Astrocyte (in vitro differentiated cells and primary cell): ENCODE measurements at regions not wholly inside any gene's neighbourhood (a gene's known extent, or its start where the extent isn't known, plus 50 kb on each side); places are given as distances from the start of the nearest gene placed in this dataset.
A peak's percentile ranks its signal among the peaks of the same experiment; 100 is the strongest.

Experiments
- DNase-seq: peaks from one replicate; pipeline ENCODE4 v3.0.0-alpha.2; 2010; ENCODE audit warnings: low read depth
- FAIRE-seq: peaks from 2 replicates; lab custom pipeline; 2011; peaks lifted over from hg19 to GRCh38; lab: Jason Lieb, UNC
- H2AFZ ChIP-seq: 2 replicates; pipeline ENCODE4 v1.6.0; 2012; ENCODE audit warnings: low read depth, low read length, inconsistent platforms
- H3K27ac ChIP-seq: 2 replicates; pipeline ENCODE4 v1.5.1; 2011; ENCODE audit warnings: low read depth, low read length, inconsistent platforms
- H3K27me3 ChIP-seq: 2 replicates; pipeline ENCODE4 v1.6.0; 2011; ENCODE audit warnings: low read length, inconsistent platforms; ENCODE audit not compliant: insufficient read depth
- H3K36me3 ChIP-seq: 2 replicates; pipeline ENCODE4 v1.5.1; 2011; ENCODE audit warnings: low read length, inconsistent platforms; ENCODE audit not compliant: insufficient read depth
- H3K4me1 ChIP-seq: 2 replicates; pipeline ENCODE4 v1.5.1; 2011; ENCODE audit warnings: low read length, inconsistent platforms; ENCODE audit not compliant: insufficient read depth
- H3K4me2 ChIP-seq: 2 replicates; pipeline ENCODE4 v1.6.0; 2012; ENCODE audit warnings: low read length, inconsistent platforms
- H3K4me3 ChIP-seq: 2 replicates; pipeline ENCODE4 v1.5.1; 2011; ENCODE audit warnings: low read depth, mild to moderate bottlenecking, low read length, inconsistent platforms; ENCODE audit not compliant: insufficient read depth
- H3K79me2 ChIP-seq: 2 replicates; pipeline ENCODE4 v1.6.0; 2012; ENCODE audit warnings: mild to moderate bottlenecking, low read length, inconsistent platforms; ENCODE audit not compliant: insufficient read depth
- H3K9ac ChIP-seq: 2 replicates; pipeline ENCODE4 v1.6.0; 2012; ENCODE audit warnings: mild to moderate bottlenecking, low read length, inconsistent platforms
- H3K9me3 ChIP-seq: 2 replicates; pipeline ENCODE4 v1.5.1; 2012; ENCODE audit warnings: low read depth, mild to moderate bottlenecking, low read length, inconsistent platforms; ENCODE audit not compliant: insufficient read depth
- H4K20me1 ChIP-seq: 2 replicates; pipeline ENCODE4 v1.6.0; 2012; ENCODE audit warnings: low read length, inconsistent platforms; ENCODE audit not compliant: insufficient read depth
- H3K27ac Mint-ChIP-seq: one replicate; pipeline ENCODE4 v1.8.0; 2021; ENCODE audit warnings: mild to moderate bottlenecking, mixed read lengths; ENCODE audit not compliant: unreplicated experiment
- H3K27me3 Mint-ChIP-seq: one replicate; pipeline ENCODE4 v1.8.0; 2021; ENCODE audit warnings: low read depth, mixed read lengths; ENCODE audit not compliant: unreplicated experiment
- H3K36me3 Mint-ChIP-seq: one replicate; pipeline ENCODE4 v1.8.0; 2021; ENCODE audit warnings: low read depth, mixed read lengths; ENCODE audit not compliant: unreplicated experiment
- H3K4me1 Mint-ChIP-seq: one replicate; pipeline ENCODE4 v1.8.0; 2021; ENCODE audit warnings: low read depth, mixed read lengths; ENCODE audit not compliant: unreplicated experiment
- H3K4me3 Mint-ChIP-seq: one replicate; pipeline ENCODE4 v1.8.0; 2021; ENCODE audit warnings: mild to moderate bottlenecking, moderate library complexity, mixed read lengths; ENCODE audit not compliant: unreplicated experiment
- H3K9me3 Mint-ChIP-seq: one replicate; pipeline ENCODE4 v1.8.0; 2021; ENCODE audit warnings: mild to moderate bottlenecking, mixed read lengths; ENCODE audit not compliant: unreplicated experiment
- CTCF ChIP-seq: IDR thresholded peaks from 2 replicates; pipeline ENCODE4 v1.5.1; 2011; ENCODE audit warnings: low read depth, mild to moderate bottlenecking, inconsistent platforms, low read length, moderate library complexity; ENCODE audit not compliant: insufficient read depth
- EZH2 ChIP-seq: IDR thresholded peaks from 2 replicates; pipeline ENCODE4 v1.6.1; 2012; ENCODE audit warnings: mild to moderate bottlenecking, low read length, inconsistent platforms; ENCODE audit not compliant: insufficient read depth

GRCh38 chr2:53504507-53504906, 263.1 kb upstream of the CHAC2 start:
- no peaks in the 10 kb centered on the region for H3K27me3 ChIP-seq
- TF ChIP-seq CTCF (no peak), EZH2 (no peak)
- no peaks in the 10 kb centered on the region for H4K20me1 ChIP-seq
- peaks cover 7% of the 10 kb centered on the region for H3K4me1 Mint-ChIP-seq
- no peak overlapping the region for H3K4me2 ChIP-seq
- DNase-seq (no peak), FAIRE-seq (no peak)
- H3K79me2 ChIP-seq: no peaks in the 10 kb centered on the region
- no peak overlapping the region for H3K27ac ChIP-seq
- no peaks in the 10 kb centered on the region for H3K9me3 ChIP-seq
- no peaks in the 10 kb centered on the region for H3K4me1 ChIP-seq
- no peak overlapping the region for H3K9ac ChIP-seq
- no peaks in the 10 kb centered on the region for H3K27me3 Mint-ChIP-seq
- H3K36me3 ChIP-seq: no peaks in the 10 kb centered on the region
- no peak overlapping the region for H3K4me3 ChIP-seq
- no peaks in the 10 kb centered on the region for H3K9me3 Mint-ChIP-seq
- no peak overlapping the region for H2AFZ ChIP-seq
- peak overlapping the region; percentile 59 for H3K27ac Mint-ChIP-seq
- H3K4me3 Mint-ChIP-seq: no peak overlapping the region
- no peaks in the 10 kb centered on the region for H3K36me3 Mint-ChIP-seq

- no peak for FAIRE-seq
- Mint-ChIP-seq H3K27ac (no peak overlapping the region), H3K4me3 (no peak overlapping the region), H3K4me1 (no peaks in the 10 kb centered on the region), H3K9me3 (peaks cover 1% of the 10 kb centered on the region), H3K27me3 (no peaks in the 10 kb centered on the region), H3K36me3 (no peaks in the 10 kb centered on the region)
- H2AFZ ChIP-seq: no peak overlapping the region
- no peak overlapping the region for H3K27ac ChIP-seq
- no peaks in the 10 kb centered on the region for H4K20me1 ChIP-seq
- DNase-seq: peak; percentile 15
- H3K9me3 ChIP-seq: no peaks in the 10 kb centered on the region
- no peak overlapping the region for H3K4me3 ChIP-seq
- H3K36me3 ChIP-seq: no peaks in the 10 kb centered on the region
- H3K27me3 ChIP-seq: no peaks in the 10 kb centered on the region
- no peak overlapping the region for H3K4me2 ChIP-seq
- H3K9ac ChIP-seq: no peak overlapping the region
- no peak for TF ChIP-seq EZH2
- TF ChIP-seq CTCF: no peak
- H3K79me2 ChIP-seq: no peaks in the 10 kb centered on the region
- H3K4me1 ChIP-seq: no peaks in the 10 kb centered on the region
Measured at GRCh38 chr2:53500181-53500580, 267.4 kb upstream of the CHAC2 start.

- no peaks in the 10 kb centered on the region for H3K4me1 ChIP-seq
- H3K27ac ChIP-seq: no peak overlapping the region
- Mint-ChIP-seq H3K4me1 (no peaks in the 10 kb centered on the region), H3K4me3 (no peak overlapping the region), H3K36me3 (no peaks in the 10 kb centered on the region), H3K27me3 (no peaks in the 10 kb centered on the region), H3K27ac (no peak overlapping the region), H3K9me3 (peaks cover 1% of the 10 kb centered on the region)
- no peak overlapping the region for H3K9ac ChIP-seq
- H3K4me2 ChIP-seq: no peak overlapping the region
- TF ChIP-seq EZH2: no peak
- no peak for TF ChIP-seq CTCF
- H3K9me3 ChIP-seq: no peaks in the 10 kb centered on the region
- H2AFZ ChIP-seq: no peak overlapping the region
- no peaks in the 10 kb centered on the region for H3K79me2 ChIP-seq
- H4K20me1 ChIP-seq: no peaks in the 10 kb centered on the region
- no peaks in the 10 kb centered on the region for H3K27me3 ChIP-seq
- FAIRE-seq (no peak), DNase-seq (peak; percentile 85)
- no peak overlapping the region for H3K4me3 ChIP-seq
- H3K36me3 ChIP-seq: no peaks in the 10 kb centered on the region
Measured at GRCh38 chr2:53498210-53498609, 269.4 kb upstream of the CHAC2 start.
